Breast epithelium (tissue), 3 donors: ENCODE measurements at regions not wholly inside any gene's neighbourhood (a gene's known extent, or its start where the extent isn't known, plus 50 kb on each side); places are given as distances from the start of the nearest gene placed in this dataset.

Source experiments
- CTCF ChIP-seq, 3 donors: fragments of 450-650 bp; IDR thresholded peaks; one replicate each; pipeline ENCODE4 v1.5.1; 2016 to 2017; ENCODE audit warnings: antibody characterized with exemption in 3 of 3, mild to moderate bottlenecking in 3 of 3, moderate library complexity in 3 of 3
- POLR2A ChIP-seq: fragments of 450-650 bp; IDR thresholded peaks from one replicate; pipeline ENCODE4 v1.6.1; 2016; ENCODE audit warnings: antibody characterized with exemption, mild to moderate bottlenecking, moderate library complexity
- POLR2AphosphoS5 ChIP-seq, 3 donors: sonication (generic); formaldehyde crosslinking; IDR thresholded peaks; one replicate each; pipeline ENCODE4 v1.6.1; 2017; ENCODE audit warnings: antibody characterized with exemption in 3 of 3

- TF ChIP-seq CTCF (IDR thresholded peaks at IDR 0.05): no peak
- no peak for TF ChIP-seq POLR2A
- TF ChIP-seq POLR2AphosphoS5 (IDR thresholded peaks at IDR 0.05): no peak
Observed at GRCh38 chr2:6650311-6650710, 215.4 kb downstream of the CMPK2 start.
